ENCODE measurements at regions not wholly inside any gene's neighbourhood (a gene's known extent, or its start where the extent isn't known, plus 50 kb on each side); places are given as distances from the start of the nearest gene placed in this dataset.

GRCh38 chr3:168653255-168653654 is 557.5 kb upstream of the GOLIM4 start:
- no peaks in the 10 kb centered on the region for H3K79me1 ChIP-seq (ENCODE audit: low read depth in 1 of 2, low read length in 2 of 2)
- H3K4me3 ChIP-seq (ENCODE audit: insufficient read depth, low read depth, low read length): no peak overlapping the region
- dilution Hi-C loops (cut with HindIII; ENCODE audit: low sequenced_read_pairs, unreplicated experiment): no loop called here
- no peak overlapping the region for H3K18ac ChIP-seq (ENCODE audit: low read depth, low read length)
- no peak overlapping the region for H2BK15ac ChIP-seq (ENCODE audit: low read depth, low read length)
- CTCF ChIA-PET: interaction anchor here (0.6 to 0.7 kb wide), 2 partner anchors 11 to 469 kb away, joined by 3 read pairs; no protein-coding TSS in a partner anchor
- no peaks in the 10 kb centered on the region for H3K36me3 ChIP-seq (ENCODE audit: control insufficient read depth, insufficient read depth, low read length)
- TF ChIP-seq BHLHE40 (IDR thresholded peaks at IDR 0.05; ENCODE audit: low read depth, low read length): no peak
- TF ChIP-seq CHD1 (IDR thresholded peaks at IDR 0.05; ENCODE audit: low read depth, low read length): no peak
- no peak for TF ChIP-seq SMC3 (IDR thresholded peaks at IDR 0.05; ENCODE audit: low read depth, low read length)
- TF ChIP-seq, protein P1, sequence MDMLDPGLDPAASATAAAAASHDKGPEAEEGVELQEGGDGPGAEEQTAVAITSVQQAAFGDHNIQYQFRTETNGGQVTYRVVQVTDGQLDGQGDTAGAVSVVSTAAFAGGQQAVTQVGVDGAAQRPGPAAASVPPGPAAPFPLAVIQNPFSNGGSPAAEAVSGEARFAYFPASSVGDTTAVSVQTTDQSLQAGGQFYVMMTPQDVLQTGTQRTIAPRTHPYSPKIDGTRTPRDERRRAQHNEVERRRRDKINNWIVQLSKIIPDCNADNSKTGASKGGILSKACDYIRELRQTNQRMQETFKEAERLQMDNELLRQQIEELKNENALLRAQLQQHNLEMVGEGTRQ (IDR thresholded peaks at IDR 0.05; ENCODE audit: low read depth, low read length): no peak
- no peak for TF ChIP-seq FOS (IDR thresholded peaks at IDR 0.05; ENCODE audit: low read depth, low read length)
- TF ChIP-seq NFE2L2 (IDR thresholded peaks at IDR 0.05; ENCODE audit: low read depth, low read length): no peak
- no peak for TF ChIP-seq MAFK (IDR thresholded peaks at IDR 0.05; ENCODE audit: low read depth, low read length)
- TF ChIP-seq RAD21 (IDR thresholded peaks at IDR 0.05; ENCODE audit: low read length): no peak
- no peak for TF ChIP-seq POLR2A (IDR thresholded peaks at IDR 0.05; ENCODE audit: low read depth, low read length)
- TF ChIP-seq RCOR1 (IDR thresholded peaks at IDR 0.05; ENCODE audit: insufficient replicate concordance, low read length): no peak
- no peak for TF ChIP-seq MXI1 (IDR thresholded peaks at IDR 0.05; ENCODE audit: borderline replicate concordance, low read depth, low read length)
- TF ChIP-seq, protein P2, sequence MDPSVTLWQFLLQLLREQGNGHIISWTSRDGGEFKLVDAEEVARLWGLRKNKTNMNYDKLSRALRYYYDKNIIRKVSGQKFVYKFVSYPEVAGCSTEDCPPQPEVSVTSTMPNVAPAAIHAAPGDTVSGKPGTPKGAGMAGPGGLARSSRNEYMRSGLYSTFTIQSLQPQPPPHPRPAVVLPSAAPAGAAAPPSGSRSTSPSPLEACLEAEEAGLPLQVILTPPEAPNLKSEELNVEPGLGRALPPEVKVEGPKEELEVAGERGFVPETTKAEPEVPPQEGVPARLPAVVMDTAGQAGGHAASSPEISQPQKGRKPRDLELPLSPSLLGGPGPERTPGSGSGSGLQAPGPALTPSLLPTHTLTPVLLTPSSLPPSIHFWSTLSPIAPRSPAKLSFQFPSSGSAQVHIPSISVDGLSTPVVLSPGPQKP (IDR thresholded peaks at IDR 0.05; ENCODE audit: borderline replicate concordance, low read depth, low read length): no peak
- no peak for TF ChIP-seq CEBPB (IDR thresholded peaks at IDR 0.05; ENCODE audit: low read depth, low read length)
- TF ChIP-seq, protein P3, sequence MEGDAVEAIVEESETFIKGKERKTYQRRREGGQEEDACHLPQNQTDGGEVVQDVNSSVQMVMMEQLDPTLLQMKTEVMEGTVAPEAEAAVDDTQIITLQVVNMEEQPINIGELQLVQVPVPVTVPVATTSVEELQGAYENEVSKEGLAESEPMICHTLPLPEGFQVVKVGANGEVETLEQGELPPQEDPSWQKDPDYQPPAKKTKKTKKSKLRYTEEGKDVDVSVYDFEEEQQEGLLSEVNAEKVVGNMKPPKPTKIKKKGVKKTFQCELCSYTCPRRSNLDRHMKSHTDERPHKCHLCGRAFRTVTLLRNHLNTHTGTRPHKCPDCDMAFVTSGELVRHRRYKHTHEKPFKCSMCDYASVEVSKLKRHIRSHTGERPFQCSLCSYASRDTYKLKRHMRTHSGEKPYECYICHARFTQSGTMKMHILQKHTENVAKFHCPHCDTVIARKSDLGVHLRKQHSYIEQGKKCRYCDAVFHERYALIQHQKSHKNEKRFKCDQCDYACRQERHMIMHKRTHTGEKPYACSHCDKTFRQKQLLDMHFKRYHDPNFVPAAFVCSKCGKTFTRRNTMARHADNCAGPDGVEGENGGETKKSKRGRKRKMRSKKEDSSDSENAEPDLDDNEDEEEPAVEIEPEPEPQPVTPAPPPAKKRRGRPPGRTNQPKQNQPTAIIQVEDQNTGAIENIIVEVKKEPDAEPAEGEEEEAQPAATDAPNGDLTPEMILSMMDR (conservative IDR thresholded peaks at IDR 0.05; ENCODE audit: low read depth, low read length): no peak
- TF ChIP-seq MAZ (IDR thresholded peaks at IDR 0.05; ENCODE audit: borderline replicate concordance, low read depth, low read length): no peak
- no peak for TF ChIP-seq RFX5 (IDR thresholded peaks at IDR 0.05; ENCODE audit: low read depth, low read length)
- no peak overlapping the region for H2AK5ac ChIP-seq (ENCODE audit: low read depth, low read length)
- DNase-seq (no peak), ATAC-seq (ENCODE audit: low read depth) (no peak)
- in situ Hi-C loops (cut with MboI; ENCODE audit: low sequenced_read_pairs): no loop called here
- no peak overlapping the region for H4K8ac ChIP-seq (ENCODE audit: low read depth in 2 of 2, low read length in 2 of 2)
- H3K4me2 ChIP-seq (ENCODE audit: low read depth, low read length): no peak overlapping the region
- POLR2A ChIA-PET (ENCODE audit: unreplicated experiment): no interaction called here
- BruUV-seq (replicated peaks): no TSS peak
- H3K27ac ChIP-seq (ENCODE audit: insufficient read depth, low read length): no peak overlapping the region
- H3K27me3 ChIP-seq (ENCODE audit: control insufficient read depth, insufficient read depth, low read length): no peaks in the 10 kb centered on the region
- H4K5ac ChIP-seq (ENCODE audit: low read depth, low read length): no peak overlapping the region
- H3K9me1 ChIP-seq (ENCODE audit: insufficient read depth, low read length): no peaks in the 10 kb centered on the region; the same call in 1 of the 2 replicates
- H2AK9ac ChIP-seq (replicated peaks; ENCODE audit: low read depth, low read length, poor library complexity): no peak overlapping the region
- intact Hi-C loops (cut with micrococcal nuclease): loop anchor here (5.0 kb wide), 1 partner anchor 174 kb away; no protein-coding TSS in a partner anchor
- no peak overlapping the region for H3K56ac ChIP-seq (ENCODE audit: extremely low read depth, insufficient read depth, low read length)
- no peak overlapping the region for H3K4ac ChIP-seq (ENCODE audit: low read depth, low read length)
- no peak overlapping the region for H3K23ac ChIP-seq (ENCODE audit: low read depth, low read length)
- peaks cover 2% of the 10 kb centered on the region; the same call in 1 of the 2 replicates for H3K4me1 ChIP-seq (ENCODE audit: control insufficient read depth, insufficient read depth, low read length)
- no peak overlapping the region for H3K9ac ChIP-seq (ENCODE audit: low read depth, low read length)
- H2BK5ac ChIP-seq (ENCODE audit: low read depth, low read length, poor library complexity, severe bottlenecking): no peak overlapping the region
- no peak overlapping the region for H2BK20ac ChIP-seq (ENCODE audit: low read depth, low read length)
- no CpG with 5 or more reads among the region's 1 CpG for WGBS, 2 experiments (ENCODE audit: extremely low coverage in 2 of 2, insufficient read length in 1 of 2)
- H3K14ac ChIP-seq (replicated peaks; ENCODE audit: low read depth, low read length): no peak overlapping the region
- no peaks in the 10 kb centered on the region for H4K20me1 ChIP-seq (ENCODE audit: insufficient read depth, low read length)
- no peak overlapping the region for H2AFZ ChIP-seq (replicated peaks; ENCODE audit: low read length, poor library complexity)
- no peak overlapping the region for H2BK120ac ChIP-seq (ENCODE audit: low read depth, low read length)
- no peaks in the 10 kb centered on the region for H3K9me3 ChIP-seq (ENCODE audit: control insufficient read depth, insufficient read depth, low read length)
- H4K91ac ChIP-seq (ENCODE audit: insufficient read depth, low read depth, low read length): no peak overlapping the region
